HS-27A (cell line): ENCODE measurements at regions not wholly inside any gene's neighbourhood (a gene's known extent, or its start where the extent isn't known, plus 50 kb on each side); places are given as distances from the start of the nearest gene placed in this dataset.
A peak's percentile ranks its signal among the peaks of the same experiment; 100 is the strongest.

ENCODE experiments used
- DNase-seq: peaks from one replicate; pipeline ENCODE4 v3.0.0-alpha.2; 2012; ENCODE audit warnings: low read depth, missing footprints

DNA sequence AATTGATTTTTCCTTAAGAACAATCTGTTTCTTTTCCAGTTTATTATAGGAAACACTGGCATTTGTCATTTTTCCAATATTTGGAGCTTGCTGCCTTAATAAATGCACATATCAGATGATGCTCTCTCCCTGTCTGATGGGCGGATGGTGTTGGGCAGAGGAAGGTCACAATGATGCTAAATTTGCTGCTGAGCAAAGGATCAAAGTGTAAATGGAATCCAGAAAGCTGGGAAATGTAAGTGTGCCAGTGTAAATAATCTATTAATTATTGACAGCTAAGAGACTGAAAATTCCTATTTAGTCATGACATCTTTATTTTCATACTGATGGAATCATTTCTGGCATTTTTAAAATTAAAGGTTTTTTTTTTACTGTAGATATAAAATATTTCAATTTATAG lies 243.2 kb downstream of the PTBP2 start:
- DNase-seq = no peak

DNA sequence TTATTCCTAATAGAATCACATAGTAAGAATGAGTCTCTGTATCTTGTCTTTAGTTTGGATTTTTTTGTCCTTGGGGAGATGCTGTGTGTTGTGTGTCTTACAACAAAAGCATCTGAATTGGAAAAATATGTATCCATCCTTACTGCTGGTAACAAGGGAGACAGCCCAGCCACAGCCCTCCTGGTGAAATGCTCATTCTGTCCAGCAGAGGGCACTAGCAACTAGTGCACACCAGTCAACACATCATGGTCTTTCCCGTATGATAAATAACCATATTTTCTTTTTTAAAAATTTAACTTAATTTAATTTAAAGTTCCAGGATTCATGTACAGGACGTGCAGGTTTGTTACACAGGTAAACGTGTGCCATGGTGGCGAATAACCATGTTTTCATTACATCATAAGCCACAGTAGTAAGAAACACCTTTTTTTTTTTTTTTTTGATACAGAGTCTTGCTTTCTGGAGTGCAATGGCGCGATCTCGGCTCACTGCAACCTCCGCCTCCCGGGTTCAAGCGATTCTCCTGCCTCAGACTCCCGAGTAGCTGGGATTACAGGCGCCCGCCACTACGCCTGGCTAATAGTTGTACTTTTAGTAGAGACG lies 245.1 kb downstream of the PTBP2 start:
- peak; percentile 65 for DNase-seq

- DNase-seq = no peak
Measured at GRCh38 chr1:96967311-96967710, 245.7 kb downstream of the PTBP2 start.

DNA sequence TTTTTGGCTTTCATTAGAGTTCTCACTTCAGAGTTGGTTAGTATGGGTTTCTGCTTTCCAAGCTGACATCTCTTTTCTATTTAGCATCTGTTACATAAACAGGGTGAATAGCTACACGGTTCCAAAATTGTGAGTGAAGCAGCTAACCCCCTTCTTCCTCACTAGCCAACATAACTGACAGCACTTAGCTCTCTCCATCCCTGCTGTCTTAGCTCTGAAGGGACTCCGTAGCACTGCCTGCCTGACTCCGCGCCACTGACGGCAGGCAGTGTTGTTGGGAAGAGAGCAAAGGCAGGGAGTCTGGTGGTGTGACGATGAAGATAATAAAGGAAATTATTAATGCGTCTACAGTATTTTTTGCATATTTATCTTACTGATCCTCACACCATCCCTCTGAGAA lies 247.0 kb downstream of the PTBP2 start:
- no peak for DNase-seq

- DNase-seq = no peak
Measured at GRCh38 chr1:96968983-96969382, 247.4 kb downstream of the PTBP2 start.

- DNase-seq = no peak
Measured at GRCh38 chr1:96969656-96970163, 248.1 kb downstream of the PTBP2 start.

DNA sequence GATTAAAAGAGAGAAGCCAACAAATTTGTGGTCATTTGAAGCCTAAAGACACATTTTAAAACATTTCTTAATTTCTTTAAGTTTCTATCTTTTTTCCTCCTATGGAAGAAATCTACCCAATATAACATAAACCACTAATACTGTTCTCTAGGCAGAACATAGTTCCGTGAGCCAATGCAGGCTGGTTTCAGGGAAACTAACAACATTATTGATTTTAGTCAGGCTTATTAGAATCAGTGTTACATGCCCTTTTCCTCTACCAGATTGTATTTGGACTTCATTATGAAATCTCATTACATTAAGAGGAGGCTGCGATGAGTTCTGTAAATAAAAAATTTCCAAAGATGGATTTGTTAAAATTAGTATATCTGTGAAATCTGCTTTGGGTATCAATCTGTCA lies 249.9 kb downstream of the PTBP2 start:
- DNase-seq = no peak

DNA sequence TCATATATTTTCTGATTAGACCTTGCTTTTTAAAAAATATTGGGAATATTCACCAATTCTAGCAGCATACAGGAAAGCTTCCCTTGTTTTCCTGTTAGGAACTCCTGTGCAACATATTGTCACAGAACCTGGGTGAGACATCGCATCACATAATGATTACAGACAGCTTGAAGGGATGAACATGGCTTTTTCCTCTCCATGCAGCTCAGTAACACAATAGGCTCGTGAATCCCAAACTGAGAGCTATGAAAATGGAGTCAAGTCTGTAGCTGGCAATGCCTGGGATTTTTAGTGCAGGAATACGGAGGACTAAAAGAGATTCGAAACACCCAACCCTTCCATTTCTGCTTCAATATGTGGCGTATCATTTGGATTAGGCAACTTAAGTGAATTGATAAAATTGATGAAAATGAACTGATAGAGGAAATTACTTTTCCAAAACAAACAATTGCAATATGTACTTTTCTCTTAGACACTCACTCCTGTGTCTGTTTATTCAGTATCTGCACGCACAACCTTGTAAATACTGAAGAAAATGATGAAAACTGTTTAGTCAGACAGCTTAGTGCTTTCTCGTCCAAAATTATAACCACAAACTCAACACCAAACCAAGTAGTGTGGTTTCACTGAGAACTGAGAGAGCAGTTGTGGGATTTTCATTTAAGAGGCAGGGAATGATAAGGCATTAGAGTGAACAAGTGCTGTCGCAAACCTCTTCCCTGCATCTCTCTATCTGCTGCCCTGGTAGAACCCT lies 250.4 kb downstream of the PTBP2 start:
- DNase-seq = no peak

DNA sequence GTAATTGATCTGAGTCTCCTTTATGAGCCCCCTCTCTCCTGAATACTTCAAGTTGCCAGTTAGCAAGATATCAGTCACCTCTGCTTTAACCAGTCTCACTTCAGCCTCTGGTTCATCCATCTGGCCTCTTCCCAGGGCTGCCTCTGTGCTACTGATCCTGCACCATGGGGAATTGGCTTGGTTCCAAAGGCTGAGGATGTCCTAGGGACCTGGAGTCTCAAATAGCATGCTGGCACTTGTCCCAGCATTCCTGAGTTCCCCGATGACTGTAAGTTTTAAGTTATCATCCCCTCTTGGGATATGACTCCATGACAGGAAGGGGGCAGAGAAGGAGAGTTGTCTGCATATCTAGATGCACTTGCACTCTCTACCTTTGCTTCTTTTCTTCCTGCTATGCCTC lies 252.0 kb downstream of the PTBP2 start:
- DNase-seq = peak; percentile 74

DNA sequence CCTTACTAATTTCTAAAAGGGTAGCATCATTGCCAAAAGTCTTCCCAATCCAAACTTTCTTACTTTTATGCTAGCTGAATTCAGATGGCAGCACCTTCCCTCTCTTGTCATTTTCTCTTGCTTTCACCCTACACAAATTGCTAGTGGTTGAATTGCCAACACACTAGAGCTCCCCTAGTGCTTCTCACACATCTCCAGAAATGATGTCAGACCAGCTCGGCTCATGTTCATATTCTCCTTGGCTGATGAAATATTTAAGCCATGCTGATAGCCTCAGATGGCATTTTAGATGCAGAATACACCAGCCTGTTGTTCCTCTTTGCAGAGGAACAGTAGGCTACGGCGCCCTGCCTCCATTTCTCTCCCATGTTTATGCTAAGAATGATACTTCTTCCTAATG lies 256.9 kb downstream of the PTBP2 start:
- DNase-seq = no peak

GRCh38 chr1:96978901-96979300 lies 257.3 kb downstream of the PTBP2 start:
- DNase-seq = no peak

DNA sequence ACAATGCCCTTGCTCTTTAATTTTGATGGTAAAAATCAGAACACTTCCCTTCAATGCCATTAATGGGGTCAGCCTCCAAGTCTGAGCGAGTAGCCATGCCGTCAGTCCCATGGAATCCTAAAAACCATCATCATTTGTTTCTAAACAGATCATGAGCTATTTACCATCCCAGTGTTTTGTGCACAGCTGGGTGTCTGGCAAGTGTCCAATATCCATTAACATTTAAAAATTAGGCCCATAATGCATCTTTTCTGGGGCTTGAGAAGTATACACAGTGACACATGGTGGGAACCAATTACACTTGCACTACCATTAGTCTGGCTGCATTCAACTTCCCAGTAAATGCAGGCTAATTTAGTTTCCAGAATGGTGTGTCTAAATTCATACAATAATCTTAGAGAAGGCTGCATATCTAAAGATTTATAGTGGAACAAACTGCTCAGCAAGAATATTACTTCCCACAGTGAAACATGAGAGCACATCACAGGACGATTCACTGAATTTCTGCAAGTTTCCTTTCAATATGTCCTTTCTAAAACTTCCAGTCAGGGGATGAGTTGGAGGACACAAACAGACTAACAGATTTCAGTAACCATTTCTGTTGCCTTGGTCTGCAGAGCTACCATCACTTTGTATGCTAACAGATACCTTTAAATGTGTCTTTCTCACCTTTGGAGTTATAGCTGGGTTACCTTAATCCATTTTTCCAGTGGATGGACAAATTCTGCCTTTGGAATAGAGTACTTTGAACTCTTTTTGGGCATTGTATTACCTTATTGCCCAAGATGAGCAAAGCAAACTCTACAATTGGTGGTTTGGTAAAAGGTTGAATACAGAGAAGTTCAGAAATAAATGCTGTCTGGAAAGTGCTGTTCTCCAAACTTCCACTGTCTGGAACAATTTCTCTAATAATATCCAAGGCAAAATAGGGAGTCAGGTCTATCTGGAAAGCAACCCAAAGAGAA lies 258.0 kb downstream of the PTBP2 start:
- DNase-seq = no peak

- no peak for DNase-seq
Measured at GRCh38 chr1:96980448-96980847, 258.9 kb downstream of the PTBP2 start.

GRCh38 chr1:96981181-96981580 lies 259.6 kb downstream of the PTBP2 start:
- no peak for DNase-seq

DNA sequence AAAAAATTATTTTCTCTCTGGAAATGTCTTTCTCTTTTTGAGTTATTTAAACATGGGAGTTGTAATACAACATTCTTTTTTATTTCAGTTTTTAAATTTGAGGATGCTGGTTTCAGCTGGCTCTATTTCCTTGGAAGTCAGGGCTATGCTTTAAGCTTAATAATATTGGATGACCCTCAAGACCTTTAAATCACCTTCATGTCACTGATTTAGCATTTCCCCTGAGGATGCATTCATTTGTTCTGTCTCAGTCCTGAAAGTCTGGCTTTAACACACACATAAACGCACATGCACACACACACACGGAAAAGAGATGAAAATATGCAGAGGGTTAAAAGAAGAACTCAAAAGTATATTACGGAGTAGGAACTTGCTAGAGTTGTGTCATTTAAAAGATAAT lies 260.5 kb downstream of the PTBP2 start:
- DNase-seq = no peak

GRCh38 chr1:96983866-96984265 lies 262.3 kb downstream of the PTBP2 start:
- no peak for DNase-seq

DNA sequence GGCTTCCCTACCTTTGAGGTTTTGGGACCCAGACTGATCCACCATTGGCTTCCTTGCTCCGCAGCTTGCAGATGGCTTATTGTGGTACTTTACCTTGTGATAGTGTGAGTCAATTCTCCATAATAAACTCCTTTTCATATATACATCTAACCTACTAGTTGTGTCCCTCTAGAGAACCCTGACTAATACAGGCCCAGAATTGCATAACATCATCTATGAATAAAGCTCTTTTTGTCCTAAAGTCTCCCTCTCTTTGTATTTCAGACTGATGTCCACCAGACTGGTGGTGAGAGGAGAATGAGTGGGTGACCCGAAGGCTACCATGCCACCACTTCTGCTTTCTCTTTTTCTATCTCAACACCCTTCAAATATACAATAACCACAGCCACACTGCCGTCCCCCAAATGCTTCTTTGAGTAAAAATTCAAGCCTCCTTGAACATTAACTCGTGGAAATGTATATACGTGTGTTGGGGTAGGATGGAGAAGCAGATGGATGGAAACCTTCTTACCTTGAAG lies 265.7 kb downstream of the PTBP2 start:
- DNase-seq = no peak

DNA sequence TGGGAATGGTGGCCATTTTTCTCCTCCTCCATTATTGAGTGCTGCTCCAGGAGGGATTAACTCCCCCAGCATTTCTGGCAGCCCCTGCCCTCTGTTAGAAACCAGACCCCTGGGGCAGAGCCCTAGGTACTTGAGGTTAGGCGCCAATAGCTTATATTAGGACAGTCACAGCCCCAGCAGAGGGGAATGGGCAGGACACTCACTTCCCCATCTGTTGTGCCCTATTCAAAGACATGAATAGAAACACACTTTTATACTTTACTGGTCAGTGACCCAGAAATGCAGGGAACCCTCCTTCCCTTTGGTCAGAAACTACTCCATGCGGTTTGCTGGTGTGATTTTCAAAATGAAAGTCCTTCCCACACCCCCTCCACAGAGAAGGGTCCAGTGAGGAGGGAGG lies 267.7 kb downstream of the PTBP2 start:
- DNase-seq = no peak

GRCh38 chr1:96990136-96990535 lies 268.6 kb downstream of the PTBP2 start:
- no peak for DNase-seq

DNA sequence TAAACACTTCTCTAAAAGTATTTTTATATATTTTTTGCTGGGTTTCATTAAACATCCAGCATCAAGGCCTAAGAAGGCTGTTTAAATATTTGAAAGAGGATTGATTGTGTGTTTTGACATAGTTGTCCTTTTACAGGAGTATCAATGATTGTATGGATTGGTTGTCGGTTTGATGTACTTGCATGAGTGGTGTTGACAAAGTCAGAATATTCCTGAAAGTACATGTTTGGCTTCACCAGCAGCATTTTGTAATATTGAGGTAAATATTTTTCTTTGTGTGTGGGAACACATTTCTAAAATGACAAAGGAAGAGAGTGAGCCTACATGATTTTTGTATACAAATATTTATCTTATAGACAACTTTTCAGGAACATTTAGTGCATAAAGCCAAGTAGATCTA lies 269.7 kb downstream of the PTBP2 start:
- no peak for DNase-seq

DNA sequence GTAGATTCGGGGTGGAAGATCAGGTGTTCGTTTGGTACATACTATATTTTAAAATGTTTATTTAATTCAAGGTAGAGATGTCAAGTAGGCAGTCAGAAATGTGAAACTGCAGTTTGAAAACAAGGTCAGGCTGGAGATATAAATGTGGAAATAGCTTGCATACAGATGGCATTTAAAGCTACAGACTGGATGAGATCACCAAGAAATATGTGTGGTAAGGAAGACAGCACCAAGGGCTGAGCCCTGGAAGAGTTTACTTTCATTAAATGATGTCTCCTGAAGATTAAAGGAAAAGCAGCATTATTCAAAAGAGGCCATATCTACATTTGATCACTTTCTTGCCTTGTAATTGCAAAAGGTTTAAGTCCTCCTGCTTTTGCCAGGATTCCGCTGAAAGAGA lies 271.3 kb downstream of the PTBP2 start:
- no peak for DNase-seq

DNA sequence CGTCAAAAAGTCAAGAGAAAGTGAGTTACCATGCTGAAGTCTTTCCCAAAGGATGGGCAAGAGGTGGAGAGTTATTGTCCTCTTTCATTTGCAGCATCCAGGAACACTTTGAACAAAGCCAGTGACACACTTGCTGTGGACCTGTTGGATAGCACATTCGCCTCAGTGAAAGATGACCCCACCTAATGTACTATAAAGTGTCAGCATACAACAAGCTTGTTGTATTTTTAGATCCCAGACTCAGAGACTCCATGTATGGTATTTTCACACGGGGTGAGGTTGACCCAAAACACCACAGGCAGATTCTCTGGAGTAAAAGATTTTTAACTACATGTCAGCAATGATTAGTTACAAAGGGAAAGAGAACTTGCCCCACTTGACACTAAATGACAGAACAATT lies 273.8 kb downstream of the PTBP2 start:
- DNase-seq = no peak
